Activated T-helper 1 cell treated with anti-CD3 and anti-CD28 coated beads, Interleukin-2, amount 50 U/mL, for 16 hours (primary cell): ENCODE measurements at regions not wholly inside any gene's neighbourhood (a gene's known extent, or its start where the extent isn't known, plus 50 kb on each side); places are given as distances from the start of the nearest gene placed in this dataset.

Experiments used
- DNase-seq, 2 donors: peaks; one replicate each; pipeline ENCODE4 v3.0.0-alpha.2; 2020; ENCODE audit warnings: low read depth in 1 of 2, low spot score in 1 of 2

GRCh38 chr18:42184685-42185477 is 229.8 kb downstream of the PIK3C3 start:
- DNase-seq, result no peak

- DNase-seq, result no peak
These were observed 230.5 kb downstream of the PIK3C3 start for GRCh38 chr18:42185486-42185885.

GRCh38 chr18:42187611-42188380 is 232.8 kb downstream of the PIK3C3 start:
- DNase-seq, result no peak

- DNase-seq, result no peak
These were observed 235.6 kb downstream of the PIK3C3 start for GRCh38 chr18:42190643-42191042.

GRCh38 chr18:42192251-42193248 is 237.5 kb downstream of the PIK3C3 start:
- DNase-seq, result no peak

- no peak for DNase-seq
These were observed 241.6 kb downstream of the PIK3C3 start for GRCh38 chr18:42196651-42197050.

- DNase-seq, result no peak
These were observed 246.1 kb downstream of the PIK3C3 start for GRCh38 chr18:42201137-42201536.

GRCh38 chr18:42211201-42211600 is 256.2 kb downstream of the PIK3C3 start:
- no peak for DNase-seq

GRCh38 chr18:42222557-42222956 is 267.5 kb downstream of the PIK3C3 start:
- no peak for DNase-seq

- no peak for DNase-seq
These were observed 273.5 kb downstream of the PIK3C3 start for GRCh38 chr18:42228581-42228980.

GRCh38 chr18:42229211-42230210 is 274.5 kb downstream of the PIK3C3 start:
- DNase-seq, result no peak

- no peak for DNase-seq
These were observed 275.6 kb downstream of the PIK3C3 start for GRCh38 chr18:42230636-42231035.

GRCh38 chr18:42231284-42231683 is 276.2 kb downstream of the PIK3C3 start:
- no peak for DNase-seq

GRCh38 chr18:42231796-42232195 is 276.8 kb downstream of the PIK3C3 start:
- no peak for DNase-seq

GRCh38 chr18:42233908-42234307 is 278.9 kb downstream of the PIK3C3 start:
- no peak for DNase-seq

GRCh38 chr18:42242758-42243157 is 287.7 kb downstream of the PIK3C3 start:
- no peak for DNase-seq

- no peak for DNase-seq
These were observed 290.1 kb downstream of the PIK3C3 start for GRCh38 chr18:42245137-42245536.

- DNase-seq, result no peak
These were observed 301.1 kb downstream of the PIK3C3 start for GRCh38 chr18:42255908-42256765.
